H1 (cell line): ENCODE measurements at regions not wholly inside any gene's neighbourhood (a gene's known extent, or its start where the extent isn't known, plus 50 kb on each side); places are given as distances from the start of the nearest gene placed in this dataset.

ENCODE experiments used
- CTCF ChIA-PET: fragments of 300-600 bp; sonication (Branson Sonifier 250); formaldehyde crosslinking; loops from one replicate; lab custom pipeline; 2021; ENCODE audit not compliant: partially characterized antibody; lab: Charles Lee
- POLR2A ChIA-PET: fragments of 300-600 bp; sonication (Branson Sonifier 250); formaldehyde crosslinking; loops from one replicate; lab custom pipeline; 2021; ENCODE audit warnings: inconsistent platforms; ENCODE audit not compliant: partially characterized antibody; lab: Charles Lee
- DNase-seq, 2 experiments: peaks; one replicate each; pipeline versions ENCODE4 v3.0.0 to v3.0.0-alpha.2; 2010 to 2022; ENCODE audit warnings: low spot score in 2 of 2, low read depth in 1 of 2, mixed read lengths in 1 of 2
- FAIRE-seq: peaks from 2 replicates; lab custom pipeline; 2011; peaks lifted over from hg19 to GRCh38; lab: Jason Lieb, UNC
- H2AFZ ChIP-seq: 2 replicates; pipeline ENCODE4 v1.8.1; 2012; ENCODE audit warnings: low read length, inconsistent platforms
- H2AK5ac ChIP-seq: 2 replicates; pipeline ENCODE4 v1.6.1; 2013; ENCODE audit warnings: low read depth, low read length
- H2BK120ac ChIP-seq: replicated peaks from 2 replicates; pipeline ENCODE3; 2013; ENCODE audit warnings: low read depth, low read length, inconsistent platforms
- H2BK12ac ChIP-seq: 2 replicates; pipeline ENCODE4 v1.6.1; 2013; ENCODE audit warnings: low read depth, low read length
- H2BK15ac ChIP-seq: 2 replicates; pipeline ENCODE4 v1.6.1; 2013; ENCODE audit warnings: low read length
- H2BK20ac ChIP-seq: 2 replicates; pipeline ENCODE4 v1.6.1; 2013; ENCODE audit warnings: low read length
- H2BK5ac ChIP-seq: 2 replicates; pipeline ENCODE4 v1.6.1; 2013; ENCODE audit warnings: low read depth, low read length
- H3K14ac ChIP-seq: 2 replicates; pipeline ENCODE4 v1.6.1; 2013; ENCODE audit warnings: inconsistent platforms; ENCODE audit not compliant: insufficient read length
- H3K18ac ChIP-seq: 2 replicates; pipeline ENCODE4 v1.6.1; 2013; ENCODE audit warnings: low read length; ENCODE audit errors: extremely low read depth
- H3K23ac ChIP-seq: 2 replicates; pipeline ENCODE4 v1.6.1; 2013; ENCODE audit warnings: inconsistent platforms; ENCODE audit not compliant: insufficient read length
- H3K23me2 ChIP-seq: 2 replicates; pipeline ENCODE4 v1.6.1; 2013; ENCODE audit warnings: low read depth, low read length
- H3K27ac ChIP-seq: 2 replicates; pipeline ENCODE4 v1.6.1; 2011; ENCODE audit warnings: low read depth, low read length, inconsistent platforms
- H3K27me3 ChIP-seq, 4 experiments: replicated peaks in 1 of 4; 1 replicate in 1 of 4; 2 replicates in 3 of 4; pipeline versions ENCODE4 v1.6.1 to v1.8.1; 2011 to 2013; ENCODE audit warnings: low read length in 3 of 4, mild to moderate bottlenecking in 3 of 4, inconsistent platforms in 2 of 4, mixed read lengths in 2 of 4, moderate library complexity in 1 of 4; ENCODE audit not compliant: control insufficient read depth in 3 of 4, insufficient read depth in 3 of 4; ENCODE audit errors: extremely low read depth in 1 of 4
- H3K36me3 ChIP-seq, 4 experiments: 2 replicates each; pipeline versions ENCODE4 v1.6.1 to v1.8.1; 2011 to 2013; ENCODE audit warnings: mild to moderate bottlenecking in 4 of 4, low read length in 3 of 4, moderate library complexity in 2 of 4, control low read depth in 1 of 4, inconsistent platforms in 1 of 4; ENCODE audit not compliant: insufficient read depth in 4 of 4, control insufficient read depth in 2 of 4
- H3K4ac ChIP-seq: replicated peaks from 2 replicates; pipeline ENCODE3; 2013; ENCODE audit warnings: low read length, low read depth, mixed read lengths, inconsistent platforms; ENCODE audit not compliant: insufficient read length
- H3K4me1 ChIP-seq, 4 experiments: replicated peaks in 1 of 4; 1 replicate in 1 of 4; 2 replicates in 3 of 4; pipeline versions ENCODE4 v1.6.1 to v1.8.1; 2011 to 2013; ENCODE audit warnings: low read length in 3 of 4, inconsistent platforms in 2 of 4, mixed read lengths in 1 of 4; ENCODE audit not compliant: insufficient read depth in 4 of 4, control insufficient read depth in 3 of 4
- H3K4me2 ChIP-seq, 2 experiments: 2 replicates each; pipeline versions ENCODE4 v1.6.1 to v1.8.1; 2011 to 2013; ENCODE audit warnings: low read depth in 2 of 2, low read length in 2 of 2, control low read depth in 1 of 2, inconsistent platforms in 1 of 2, mild to moderate bottlenecking in 1 of 2; ENCODE audit not compliant: insufficient read depth in 1 of 2
- H3K4me3 ChIP-seq, 4 experiments: fragments of 200-600, 300-600 bp in 1 of 4; sonication (generic), shearing (Covaris generic), sonication (Bioruptor Twin) in 1 of 4; 2 replicates each; pipeline versions ENCODE4 v1.5.1 to v1.8.1; 2011 to 2016; ENCODE audit warnings: low read length in 4 of 4, low read depth in 3 of 4, control low read depth in 2 of 4, inconsistent platforms in 2 of 4, mild to moderate bottlenecking in 2 of 4, mixed read lengths in 1 of 4, moderate library complexity in 1 of 4; ENCODE audit not compliant: insufficient read depth in 2 of 4; ENCODE audit errors: extremely low read depth in 1 of 4
- H3K56ac ChIP-seq: replicated peaks from 2 replicates; pipeline ENCODE3; 2013; ENCODE audit warnings: low read depth, mild to moderate bottlenecking, mixed read lengths, low read length, inconsistent platforms; ENCODE audit not compliant: insufficient read length
- H3K79me1 ChIP-seq: 2 replicates; pipeline ENCODE4 v1.6.1; 2013; ENCODE audit warnings: low read depth, low read length, control low read depth
- H3K79me2 ChIP-seq, 2 experiments: 2 replicates each; pipeline versions ENCODE4 v1.6.1 to v1.8.1; 2012 to 2013; ENCODE audit warnings: low read length in 2 of 2, mild to moderate bottlenecking in 2 of 2, inconsistent platforms in 1 of 2; ENCODE audit not compliant: insufficient read depth in 2 of 2, control insufficient read depth in 1 of 2
- H3K9ac ChIP-seq, 4 experiments: replicated peaks in 1 of 4; 1 replicate in 1 of 4; 2 replicates in 3 of 4; pipeline versions ENCODE4 v1.6.1 to v1.8.1; 2011 to 2013; ENCODE audit warnings: low read depth in 3 of 4, low read length in 3 of 4, control low read depth in 2 of 4, mild to moderate bottlenecking in 2 of 4, moderate library complexity in 2 of 4, inconsistent platforms in 1 of 4; ENCODE audit errors: extremely low read depth in 1 of 4
- H3K9me3 ChIP-seq, 2 experiments: 2 replicates each; pipeline versions ENCODE4 v1.6.1 to v1.8.1; 2012 to 2013; ENCODE audit warnings: mild to moderate bottlenecking in 2 of 2, moderate library complexity in 2 of 2, control low read depth in 1 of 2, inconsistent platforms in 1 of 2, low read depth in 1 of 2, low read length in 1 of 2, mixed read lengths in 1 of 2; ENCODE audit not compliant: insufficient read depth in 2 of 2
- H4K20me1 ChIP-seq, 2 experiments: replicated peaks in 1 of 2; 2 replicates each; pipeline versions ENCODE3 to v1.8.1; 2011 to 2013; ENCODE audit warnings: inconsistent platforms in 2 of 2, low read length in 2 of 2, mild to moderate bottlenecking in 1 of 2; ENCODE audit not compliant: insufficient read depth in 2 of 2, control insufficient read depth in 1 of 2
- H4K5ac ChIP-seq: 2 replicates; pipeline ENCODE4 v1.6.1; 2013; ENCODE audit warnings: low read length, low read depth, mixed read lengths, inconsistent platforms; ENCODE audit not compliant: insufficient read length
- H4K8ac ChIP-seq: 2 replicates; pipeline ENCODE4 v1.8.0; 2013; ENCODE audit warnings: mild to moderate bottlenecking, moderate library complexity, low read length, inconsistent platforms; ENCODE audit not compliant: insufficient read depth; ENCODE audit errors: extremely low read depth
- H4K91ac ChIP-seq: replicated peaks from 2 replicates; pipeline ENCODE3; 2013; ENCODE audit warnings: low read length, mixed read lengths, inconsistent platforms; ENCODE audit not compliant: insufficient read length
- CBX5 ChIP-seq: fragments of 300-800, 300-1000 bp; sonication (generic); IDR thresholded peaks from 2 replicates; pipeline ENCODE4 v1.7.1; 2016; ENCODE audit warnings: antibody characterized with exemption, low read length, low read depth
- FOSL1 ChIP-seq: IDR thresholded peaks from 2 replicates; pipeline ENCODE4 v1.6.1; 2011; ENCODE audit warnings: mild to moderate bottlenecking, low read depth, low read length, moderate library complexity; ENCODE audit not compliant: insufficient read depth
- POLR2AphosphoS5 ChIP-seq: IDR thresholded peaks from 2 replicates; pipeline ENCODE4 v1.6.1; 2011; ENCODE audit warnings: low read depth, low read length
- RNF2 ChIP-seq: fragments of 200-900, 300-1000 bp; sonication (generic); IDR thresholded peaks from 2 replicates; pipeline ENCODE4 v1.7.1; 2016; ENCODE audit warnings: borderline replicate concordance, low read depth, mild to moderate bottlenecking, antibody characterized with exemption, low read length; ENCODE audit not compliant: poor library complexity, severe bottlenecking; ENCODE audit errors: missing control alignments
- SIN3A ChIP-seq, 2 experiments: IDR thresholded peaks in 1 of 2; conservative IDR thresholded peaks in 1 of 2; 2 replicates each; pipeline ENCODE4 v1.6.1; 2011 to 2012; ENCODE audit warnings: low read length in 2 of 2, improper control_type of control experiment in 1 of 2, low read depth in 1 of 2, mild to moderate bottlenecking in 1 of 2
- SP4 ChIP-seq: IDR thresholded peaks from 2 replicates; pipeline ENCODE4 v1.6.1; 2012; ENCODE audit warnings: low read length, inconsistent platforms
- SRF ChIP-seq: IDR thresholded peaks from 2 replicates; pipeline ENCODE4 v1.6.1; 2011; ENCODE audit warnings: mild to moderate bottlenecking, low read depth, low read length, moderate library complexity
- TBP ChIP-seq: IDR thresholded peaks from 2 replicates; pipeline ENCODE4 v1.6.1; 2011; ENCODE audit warnings: low read depth, low read length, improper control_type of control experiment
- WGBS, 2 experiments: shearing (Covaris generic) in 1 of 2; methylation state at CpG; one replicate each; pipeline versions ENCODE4 v1.1.6 to v1.1.7; 2013 to 2015; ENCODE audit warnings: low lambda C conversion rate in 2 of 2, mixed read lengths in 2 of 2, inconsistent platforms in 1 of 2, low coverage in 1 of 2, missing lambda C conversion rate in 1 of 2; ENCODE audit not compliant: insufficient replicate concordance in 2 of 2, insufficient coverage in 1 of 2, insufficient read length in 1 of 2; ENCODE audit errors: extremely low coverage in 1 of 2, missing lambda C conversion rate in 1 of 2; 5-methylcytosine and 5-hydroxymethylcytosine counted together
- TF ChIP-seq, protein P1 (sequence below): IDR thresholded peaks from 2 replicates; pipeline ENCODE4 v1.6.1; 2011; ENCODE audit warnings: low read depth, mild to moderate bottlenecking, low read length; ENCODE audit not compliant: insufficient read depth

DNA sequence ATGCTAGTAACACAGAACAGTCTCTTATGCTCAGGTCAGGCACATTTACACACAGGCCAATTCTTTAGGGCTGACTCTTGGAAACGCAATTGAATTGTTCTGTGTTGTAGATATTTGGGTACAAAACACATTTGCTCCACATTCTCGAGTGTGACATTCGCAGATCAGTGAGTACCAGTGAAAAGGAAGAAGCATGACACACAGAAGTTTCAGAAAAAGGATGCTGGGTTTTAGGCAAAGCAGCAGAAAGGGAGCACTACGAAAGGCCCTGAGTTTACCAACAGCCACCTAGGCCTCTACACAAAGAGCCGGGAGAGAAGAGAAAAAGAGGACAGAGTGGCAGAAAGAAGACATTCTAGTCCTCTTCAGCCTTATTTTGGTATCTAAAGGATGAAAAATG lies 254.4 kb upstream of the BTG1 start:
- Histone ChIP-seq H2BK12ac (no peak overlapping the region), H3K4me1 (no peaks in the 10 kb centered on the region; a peak in 1 of 7 replicates), H4K20me1 (no peaks in the 10 kb centered on the region), H2AK5ac (no peak overlapping the region), H3K9ac (no peak overlapping the region), H3K4me3 (no peak overlapping the region), H3K79me1 (no peaks in the 10 kb centered on the region), H4K5ac (no peak overlapping the region), H2BK5ac (no peak overlapping the region), H3K23ac (no peak overlapping the region), H3K14ac (no peak overlapping the region), H3K9me3 (peaks cover 0 to 1% of the 10 kb centered on the region in 2 experiments; a peak in 1 of 4 replicates), H2BK120ac (no peak overlapping the region), H3K27ac (no peak overlapping the region), H3K56ac (no peak overlapping the region), H4K8ac (no peak overlapping the region), H4K91ac (no peak overlapping the region), H3K27me3 (no peaks in the 10 kb centered on the region), H3K23me2 (no peaks in the 10 kb centered on the region), H3K4ac (no peak overlapping the region), H3K79me2 (no peaks in the 10 kb centered on the region), H2BK20ac (no peak overlapping the region), H2AFZ (no peak overlapping the region), H2BK15ac (no peak overlapping the region), H3K4me2 (no peak overlapping the region), H3K36me3 (no peaks in the 10 kb centered on the region), H3K18ac (no peak overlapping the region)
- no peak for FAIRE-seq
- CTCF ChIA-PET: no interaction called here
- no peak for DNase-seq
- TF ChIP-seq, protein P1, sequence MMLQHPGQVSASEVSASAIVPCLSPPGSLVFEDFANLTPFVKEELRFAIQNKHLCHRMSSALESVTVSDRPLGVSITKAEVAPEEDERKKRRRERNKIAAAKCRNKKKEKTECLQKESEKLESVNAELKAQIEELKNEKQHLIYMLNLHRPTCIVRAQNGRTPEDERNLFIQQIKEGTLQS: no peak
- no peak for TF ChIP-seq FOSL1
- no peak for TF ChIP-seq CBX5
- no peak for TF ChIP-seq TBP
- TF ChIP-seq SP4: no peak
- TF ChIP-seq RNF2: no peak
- no peak for TF ChIP-seq SRF
- no peak for TF ChIP-seq SIN3A (conservative IDR thresholded peaks at IDR 0.05 in 1 of 2, IDR thresholded peaks at IDR 0.05 in 1 of 2; ENCODE audit: low read depth in 1 of 2, low read length in 2 of 2)
- TF ChIP-seq POLR2AphosphoS5: no peak
- POLR2A ChIA-PET: no interaction called here
- WGBS, 2 experiments: 83% methylated on average over 5 of the region's 5 CpGs; no CpG with 5 or more reads in 1 of the 2 experiments
